Neural cell (in vitro differentiated cells): ENCODE measurements at regions not wholly inside any gene's neighbourhood (a gene's known extent, or its start where the extent isn't known, plus 50 kb on each side); places are given as distances from the start of the nearest gene placed in this dataset.

Experiments
- POLR2AphosphoS5 ChIP-seq: IDR thresholded peaks from 2 replicates; pipeline ENCODE4 v1.6.1; 2012
- TF ChIP-seq, protein P1 (sequence below): fragments of 450-650 bp; IDR thresholded peaks from 2 replicates; pipeline ENCODE4 v1.5.1; 2014; ENCODE audit warnings: antibody characterized with exemption, mild to moderate bottlenecking, moderate library complexity; ENCODE audit not compliant: poor library complexity, severe bottlenecking

DNA sequence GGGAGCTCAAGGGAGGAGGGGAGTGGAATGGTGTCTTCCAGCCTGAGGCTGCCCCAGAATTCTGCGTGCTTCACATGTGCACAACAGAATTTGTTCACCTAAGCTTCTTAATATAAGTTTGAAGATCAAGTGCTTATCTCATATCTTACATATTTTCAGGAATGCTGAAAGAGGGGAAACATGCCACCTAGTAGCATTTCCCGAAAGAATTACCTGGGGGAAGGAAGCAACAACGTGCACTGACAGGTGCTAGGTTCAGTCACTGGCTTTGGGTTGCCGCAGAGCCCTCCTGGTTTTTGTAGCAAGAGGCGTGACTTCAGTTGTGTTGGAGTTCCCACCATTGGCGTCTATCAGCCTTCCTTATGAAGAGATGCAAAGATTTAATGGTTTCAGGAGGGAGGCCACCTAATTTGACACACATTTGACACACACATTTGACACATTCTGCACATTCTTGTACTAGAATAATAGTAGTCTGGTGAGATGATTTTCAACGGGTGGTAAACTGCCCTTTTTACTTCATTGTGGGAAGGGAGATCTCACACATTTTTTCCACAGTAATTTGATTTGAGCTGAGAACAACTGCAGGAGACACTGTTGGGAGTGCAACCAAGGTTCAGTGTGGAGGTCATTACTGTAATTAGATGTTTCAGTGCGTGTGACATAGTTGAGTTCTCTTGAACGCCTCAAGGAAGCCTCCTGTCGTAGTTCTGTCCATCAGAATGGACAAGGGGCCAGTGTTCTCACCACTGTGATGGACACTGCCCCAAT, 481.3 kb downstream of the CCDC171 start:
- TF ChIP-seq, protein P1, sequence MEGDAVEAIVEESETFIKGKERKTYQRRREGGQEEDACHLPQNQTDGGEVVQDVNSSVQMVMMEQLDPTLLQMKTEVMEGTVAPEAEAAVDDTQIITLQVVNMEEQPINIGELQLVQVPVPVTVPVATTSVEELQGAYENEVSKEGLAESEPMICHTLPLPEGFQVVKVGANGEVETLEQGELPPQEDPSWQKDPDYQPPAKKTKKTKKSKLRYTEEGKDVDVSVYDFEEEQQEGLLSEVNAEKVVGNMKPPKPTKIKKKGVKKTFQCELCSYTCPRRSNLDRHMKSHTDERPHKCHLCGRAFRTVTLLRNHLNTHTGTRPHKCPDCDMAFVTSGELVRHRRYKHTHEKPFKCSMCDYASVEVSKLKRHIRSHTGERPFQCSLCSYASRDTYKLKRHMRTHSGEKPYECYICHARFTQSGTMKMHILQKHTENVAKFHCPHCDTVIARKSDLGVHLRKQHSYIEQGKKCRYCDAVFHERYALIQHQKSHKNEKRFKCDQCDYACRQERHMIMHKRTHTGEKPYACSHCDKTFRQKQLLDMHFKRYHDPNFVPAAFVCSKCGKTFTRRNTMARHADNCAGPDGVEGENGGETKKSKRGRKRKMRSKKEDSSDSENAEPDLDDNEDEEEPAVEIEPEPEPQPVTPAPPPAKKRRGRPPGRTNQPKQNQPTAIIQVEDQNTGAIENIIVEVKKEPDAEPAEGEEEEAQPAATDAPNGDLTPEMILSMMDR: no peak
- TF ChIP-seq POLR2AphosphoS5: no peak
